ENCODE measurements at regions not wholly inside any gene's neighbourhood (a gene's known extent, or its start where the extent isn't known, plus 50 kb on each side); places are given as distances from the start of the nearest gene placed in this dataset.
"Not testable (repeated sequence)": the region's sequence is repeated elsewhere in the genome, so short reads cannot be mapped to it uniquely, and the experiment has no call there.

GRCh38 chr3:162987085-162987794 is 1490.6 kb downstream of the OTOL1 start:
- DNase-seq (ENCODE audit: low read depth), result not testable (repeated sequence)

GRCh38 chr3:162992741-162993140 is 1496.1 kb downstream of the OTOL1 start:
- no peak for DNase-seq (ENCODE audit: low read depth)

GRCh38 chr3:162994165-162994564 is 1497.6 kb downstream of the OTOL1 start:
- DNase-seq (ENCODE audit: low read depth), result no peak

GRCh38 chr3:162996368-162996767 is 1499.8 kb downstream of the OTOL1 start:
- no peak for DNase-seq (ENCODE audit: low read depth)

- DNase-seq (ENCODE audit: low read depth), result no peak
Measured at GRCh38 chr3:162998205-162998604, 1501.6 kb downstream of the OTOL1 start.

GRCh38 chr3:163011596-163011995 is 1515.0 kb downstream of the OTOL1 start:
- DNase-seq (ENCODE audit: low read depth), result no peak

- DNase-seq (ENCODE audit: low read depth), result no peak
Measured at GRCh38 chr3:163016251-163016650, 1519.6 kb downstream of the OTOL1 start.

GRCh38 chr3:163018067-163018466 is 1521.5 kb downstream of the OTOL1 start:
- DNase-seq (ENCODE audit: low read depth), result no peak

- no peak for DNase-seq (ENCODE audit: low read depth)
Measured at GRCh38 chr3:163018664-163019063, 1522.1 kb downstream of the OTOL1 start.

- no peak for DNase-seq (ENCODE audit: low read depth)
Measured at GRCh38 chr3:163019260-163019659, 1522.7 kb downstream of the OTOL1 start.

- no peak for DNase-seq (ENCODE audit: low read depth)
Measured at GRCh38 chr3:163033652-163034051, 1537.0 kb downstream of the OTOL1 start.

GRCh38 chr3:163039636-163040035 is 1543.0 kb downstream of the OTOL1 start:
- no peak for DNase-seq (ENCODE audit: low read depth)

- DNase-seq (ENCODE audit: low read depth), result no peak
Measured at GRCh38 chr3:163043074-163043473, 1546.5 kb downstream of the OTOL1 start.

- no peak for DNase-seq (ENCODE audit: low read depth)
Measured at GRCh38 chr3:163045945-163046344, 1549.3 kb downstream of the OTOL1 start.

- no peak for DNase-seq (ENCODE audit: low read depth)
Measured at GRCh38 chr3:163048881-163049280, 1552.3 kb downstream of the OTOL1 start.

- peak; percentile 15 for DNase-seq (ENCODE audit: low read depth)
Measured at GRCh38 chr3:163056874-163057497, 1560.4 kb downstream of the OTOL1 start.

- DNase-seq (ENCODE audit: low read depth), result no peak
Measured at GRCh38 chr3:163058031-163058854, 1561.6 kb downstream of the OTOL1 start.

- no peak for DNase-seq (ENCODE audit: low read depth)
Measured at GRCh38 chr3:163071713-163072112, 1575.1 kb downstream of the OTOL1 start.

Measured in RPMI7951 (cell line).